HepG2 (cell line): ENCODE measurements at regions not wholly inside any gene's neighbourhood (a gene's known extent, or its start where the extent isn't known, plus 50 kb on each side); places are given as distances from the start of the nearest gene placed in this dataset.
A peak's percentile ranks its signal among the peaks of the same experiment; 100 is the strongest.

Experiments
- EP300 ChIP-seq, 3 experiments: sonication (generic) in 1 of 3; formaldehyde crosslinking in 1 of 3; IDR thresholded peaks; 2 replicates each; pipeline versions ENCODE4 v1.5.1 to v1.6.1; 2011 to 2020; ENCODE audit warnings: low read depth in 2 of 3, low read length in 2 of 3, borderline replicate concordance in 1 of 3, improper control_type of control experiment in 1 of 3, mild to moderate bottlenecking in 1 of 3, missing genetic modification reagents in 1 of 3, moderate library complexity in 1 of 3
- GABPB1 ChIP-seq: IDR thresholded peaks from 2 replicates; pipeline ENCODE4 v1.6.1; 2016; ENCODE audit warnings: mild to moderate bottlenecking, missing genetic modification reagents, moderate library complexity, missing compliant biosample characterization
- GATAD1 ChIP-seq: IDR thresholded peaks from 2 replicates; pipeline ENCODE4 v1.6.1; 2016; ENCODE audit warnings: missing genetic modification reagents, missing compliant biosample characterization
- NBN ChIP-seq: fragments of 450-650 bp; conservative IDR thresholded peaks from 2 replicates; pipeline ENCODE4 v1.6.1; 2017
- NR2F1 ChIP-seq, 2 experiments: fragments of 450-650 bp in 1 of 2; formaldehyde crosslinking in 1 of 2; IDR thresholded peaks; 2 replicates each; pipeline versions ENCODE4 v1.5.0 to v1.6.1; 2016 to 2020; ENCODE audit warnings: mild to moderate bottlenecking in 1 of 2, missing compliant biosample characterization in 1 of 2, missing genetic modification reagents in 1 of 2, moderate library complexity in 1 of 2
- NR2F2 ChIP-seq: IDR thresholded peaks from 2 replicates; pipeline ENCODE4 v1.6.1; 2012; ENCODE audit warnings: low read depth, inconsistent platforms, borderline replicate concordance
- RARA ChIP-seq: IDR thresholded peaks from 2 replicates; pipeline ENCODE4 v1.6.1; 2016; ENCODE audit warnings: missing genetic modification reagents, missing compliant biosample characterization
- TP53 ChIP-seq: sonication (generic); formaldehyde crosslinking; conservative IDR thresholded peaks from 2 replicates; pipeline ENCODE4 v1.4.0; 2020; ENCODE audit warnings: missing genetic modification reagents
- ZIK1 ChIP-seq: sonication (generic); formaldehyde crosslinking; IDR thresholded peaks from 2 replicates; pipeline ENCODE4 v1.5.0; 2020; ENCODE audit warnings: mild to moderate bottlenecking, low read depth, missing genetic modification reagents, borderline replicate concordance
- ZNF232 ChIP-seq: sonication (generic); formaldehyde crosslinking; IDR thresholded peaks from 2 replicates; pipeline ENCODE4 v1.4.0; 2020; ENCODE audit warnings: missing genetic modification reagents, borderline replicate concordance
- ZNF510 ChIP-seq: sonication (generic); formaldehyde crosslinking; IDR thresholded peaks from 2 replicates; pipeline ENCODE4 v1.4.0; 2020; ENCODE audit warnings: low read depth, mild to moderate bottlenecking, missing genetic modification reagents
- ZNF747 ChIP-seq: sonication (generic); formaldehyde crosslinking; IDR thresholded peaks from 2 replicates; pipeline ENCODE4 v1.8.1; 2023; ENCODE audit warnings: missing genetic modification reagents, mild to moderate bottlenecking, borderline replicate concordance
- ZNF816 ChIP-seq: sonication (generic); formaldehyde crosslinking; IDR thresholded peaks from 2 replicates; pipeline ENCODE4 v1.8.0; 2022; ENCODE audit warnings: missing genetic modification reagents, mild to moderate bottlenecking, borderline replicate concordance

DNA sequence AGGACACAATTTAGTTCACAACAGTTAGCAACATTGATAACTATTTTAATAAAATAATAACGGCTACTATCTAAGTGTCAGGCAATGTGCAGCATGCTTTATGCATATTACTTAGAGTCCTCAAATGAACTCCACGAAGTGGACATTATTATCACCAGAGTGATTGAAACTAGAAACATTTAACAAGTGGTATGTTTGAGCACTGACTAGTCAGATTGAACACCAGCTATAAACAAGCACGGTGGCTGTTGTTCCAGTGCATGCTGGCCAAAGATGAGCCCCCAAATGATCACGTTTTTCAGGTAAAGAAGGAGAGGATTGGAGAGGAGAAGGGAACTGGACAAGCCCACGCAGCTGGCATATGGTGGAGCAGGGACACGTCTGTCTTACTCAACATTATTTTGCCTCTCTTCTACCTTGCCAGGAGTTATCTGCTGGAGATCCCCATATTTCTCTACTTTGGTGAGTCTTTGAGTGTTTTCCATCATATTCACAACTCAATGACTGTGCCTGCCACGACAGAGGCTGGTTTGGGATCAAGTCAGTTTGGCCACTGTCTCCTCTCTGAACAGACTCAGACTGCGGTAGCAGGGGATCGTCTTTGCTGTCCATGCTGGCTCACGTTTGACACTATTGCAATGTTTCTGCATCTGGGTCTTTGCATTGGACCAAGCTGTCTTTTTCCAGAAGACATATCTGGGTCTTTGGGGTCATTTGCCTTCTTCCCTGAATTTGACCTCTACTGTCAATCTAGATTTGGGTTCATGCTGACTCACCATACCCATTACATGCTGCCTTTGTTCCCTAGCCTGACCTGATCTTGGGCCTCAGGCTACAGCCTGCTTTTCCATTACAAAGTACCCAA is 66.0 kb upstream of the ACSL3 start (continued):
- TF ChIP-seq ZNF816 (CRISPR knock-in tag) (0 out of 2 replicates have a peak, but pooled peaks have one; percentile 55), GABPB1 (CRISPR knock-in tag) (no peak), ZNF232 (CRISPR knock-in tag) (no peak), ZNF510 (0 out of 2 replicates have a peak, but pooled peaks have one; percentile 64), NBN (no peak), NR2F2 (0 out of 2 replicates have a peak, but pooled peaks have one; percentile 13), GATAD1 (CRISPR knock-in tag) (no peak), TP53 (no peak), ZIK1 (CRISPR knock-in tag) (peak; percentile 51; the same call in 1 of the 2 replicates), EP300 (IDR thresholded peaks at IDR 0.05; ENCODE audit: low read depth in 2 of 2, low read length in 2 of 2) (peak in 1 of 2 experiments; percentile 64; a peak in 1 of 4 replicates), EP300 (CRISPR knock-in tag; IDR thresholded peaks at IDR 0.05; ENCODE audit: borderline replicate concordance) (no peak), ZNF747 (CRISPR knock-in tag) (no peak), NR2F1 (CRISPR knock-in tag; IDR thresholded peaks at IDR 0.05) (peak in 1 of 2 experiments; percentile 12; a peak in 1 of 4 replicates), RARA (CRISPR knock-in tag) (peak; percentile 77)
